ENCODE measurements at regions not wholly inside any gene's neighbourhood (a gene's known extent, or its start where the extent isn't known, plus 50 kb on each side); places are given as distances from the start of the nearest gene placed in this dataset.
"Not testable (repeated sequence)": the region's sequence is repeated elsewhere in the genome, so short reads cannot be mapped to it uniquely, and the experiment has no call there.

- no peak for DNase-seq
These were observed 53.5 kb downstream of the XCL2 start for GRCh38 chr1:168490306-168490705.

- no peak for DNase-seq
These were observed 55.7 kb downstream of the XCL2 start for GRCh38 chr1:168488138-168488537.

GRCh38 chr1:168486820-168487219 lies 57.0 kb downstream of the XCL2 start:
- DNase-seq = not testable (repeated sequence)

DNA sequence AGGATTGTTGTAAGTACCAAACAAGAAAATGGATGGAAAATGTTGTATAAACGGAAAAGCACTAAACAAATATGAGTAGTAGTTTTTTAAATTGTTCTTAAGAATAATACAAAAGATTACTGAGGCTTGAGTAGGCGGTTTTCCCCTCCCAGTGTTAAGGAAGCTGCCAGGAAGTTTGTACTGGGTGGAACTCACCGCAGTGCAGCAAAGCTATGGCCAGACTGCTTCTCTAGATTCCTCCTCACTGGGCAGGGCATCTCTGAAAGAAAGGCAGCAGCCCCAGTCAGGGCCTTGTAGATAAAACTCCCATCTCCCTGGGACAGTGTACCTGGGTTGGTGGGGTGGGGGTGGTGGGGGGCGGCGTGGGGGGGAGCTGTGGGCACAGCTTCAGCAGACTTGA lies 58.7 kb downstream of the XCL2 start:
- DNase-seq = no peak

GRCh38 chr1:168484083-168484482 lies 59.7 kb downstream of the XCL2 start:
- no peak for DNase-seq

- no peak for DNase-seq
These were observed 60.3 kb downstream of the XCL2 start for GRCh38 chr1:168483539-168483938.

- DNase-seq = no peak
These were observed 61.7 kb downstream of the XCL2 start for GRCh38 chr1:168482106-168482505.

- DNase-seq = no peak
These were observed 62.2 kb downstream of the XCL2 start for GRCh38 chr1:168481586-168481985.

DNA sequence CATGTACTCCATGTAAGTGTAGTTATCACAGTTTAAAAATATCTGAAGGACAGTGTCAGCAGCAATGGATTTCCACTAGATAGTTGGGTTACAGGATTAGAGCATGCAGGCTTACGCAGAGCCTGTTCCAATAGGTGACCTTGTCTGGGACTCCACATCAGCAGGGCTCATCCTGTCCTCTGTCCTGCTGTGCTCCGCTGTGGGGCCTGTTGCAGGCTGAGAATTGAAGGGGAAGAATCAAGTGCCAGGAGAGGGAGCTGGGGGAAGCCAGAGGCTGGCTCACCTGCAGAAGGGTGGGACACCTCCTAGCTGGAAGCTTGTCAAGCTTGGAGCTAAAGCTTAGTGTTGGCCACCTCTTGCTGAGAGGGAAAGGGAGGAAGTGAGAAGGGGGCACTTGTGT lies 62.8 kb downstream of the XCL2 start:
- no peak for DNase-seq

DNA sequence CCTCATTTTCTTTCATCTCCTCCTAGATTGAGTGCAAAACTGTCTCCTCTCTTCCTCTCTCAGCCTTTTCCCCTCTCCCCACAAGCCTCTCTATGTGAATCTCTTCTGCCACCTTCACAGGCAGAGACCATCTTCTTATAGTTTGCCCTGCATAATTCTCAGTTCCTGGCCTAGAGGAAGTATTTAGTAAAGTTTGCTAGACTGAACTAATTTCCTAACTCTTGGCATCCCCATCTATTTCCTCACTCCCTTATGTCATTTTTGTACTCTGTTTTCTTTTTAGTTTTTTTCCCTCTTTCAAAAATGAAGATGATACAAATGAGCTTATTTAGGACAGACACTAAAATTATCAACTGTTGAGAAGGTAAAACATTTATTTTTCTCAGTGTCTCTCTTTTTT lies 66.0 kb downstream of the XCL2 start:
- DNase-seq = no peak

DNA sequence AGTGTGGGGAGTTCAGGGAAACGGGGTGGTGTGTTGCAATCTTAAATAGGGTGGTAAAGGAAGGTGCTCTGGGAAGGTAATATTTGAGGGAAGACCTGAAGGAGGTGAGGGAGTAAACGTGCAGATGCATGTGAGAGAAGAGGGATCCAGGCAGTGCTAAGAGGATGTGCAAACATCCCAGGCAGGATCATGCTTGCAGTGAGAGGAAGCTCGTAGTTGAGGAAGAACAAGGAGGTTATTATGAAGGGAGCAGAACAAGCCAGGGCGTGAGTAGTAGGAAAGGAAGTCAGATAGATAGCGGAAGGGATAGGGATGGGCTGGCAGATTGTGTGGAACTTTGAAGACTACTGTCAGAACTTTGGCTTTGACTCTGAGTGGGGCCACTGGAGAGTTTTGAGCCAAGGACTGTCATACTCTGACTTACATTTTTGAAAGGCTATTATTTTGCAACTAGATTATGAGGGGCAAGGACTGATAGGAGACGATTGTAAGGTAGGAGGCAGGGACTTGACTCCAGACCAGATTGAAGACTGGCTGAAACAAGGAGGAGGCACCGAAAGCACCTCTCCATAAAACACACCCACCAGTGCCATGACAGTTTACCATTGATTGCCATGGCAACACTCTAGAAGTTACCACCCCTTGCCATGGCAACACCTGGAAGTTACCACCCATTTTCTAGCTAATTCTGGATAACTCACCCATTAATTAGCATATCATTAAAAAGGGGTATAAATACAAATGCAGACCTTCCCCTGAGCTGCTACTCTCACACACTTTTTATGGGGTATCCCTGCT lies 67.0 kb downstream of the XCL2 start:
- no peak for DNase-seq

GRCh38 chr1:168474322-168474721 lies 69.5 kb downstream of the XCL2 start:
- no peak for DNase-seq

GRCh38 chr1:168473126-168473525 lies 70.7 kb downstream of the XCL2 start:
- DNase-seq = no peak

GRCh38 chr1:168472223-168472622 lies 71.6 kb downstream of the XCL2 start:
- no peak for DNase-seq

DNA sequence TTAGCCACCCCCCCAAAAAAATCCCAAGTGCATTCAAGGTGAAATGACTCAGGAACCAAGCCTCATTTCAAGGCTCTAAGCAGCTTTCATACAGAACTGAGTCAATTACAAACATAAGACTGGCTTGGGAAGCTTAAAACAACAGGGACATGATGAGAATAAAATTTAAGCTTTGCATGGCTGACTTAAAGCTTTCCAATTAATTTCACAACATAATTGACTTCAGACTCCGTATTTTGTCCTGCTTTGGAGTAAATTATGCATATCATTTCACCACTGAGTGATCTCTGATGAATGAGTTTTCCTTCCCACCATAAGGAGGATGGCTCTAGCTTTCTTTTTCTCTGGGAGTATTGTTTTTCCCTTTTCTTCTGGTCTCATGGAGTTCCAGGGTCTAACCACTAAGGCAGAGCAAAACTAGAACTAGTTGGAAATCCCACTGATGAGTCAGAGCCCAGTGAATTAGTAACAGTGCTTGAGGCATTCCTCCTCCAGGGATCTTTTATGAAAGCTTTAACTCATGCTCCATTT lies 72.8 kb downstream of the XCL2 start:
- no peak for DNase-seq

DNA sequence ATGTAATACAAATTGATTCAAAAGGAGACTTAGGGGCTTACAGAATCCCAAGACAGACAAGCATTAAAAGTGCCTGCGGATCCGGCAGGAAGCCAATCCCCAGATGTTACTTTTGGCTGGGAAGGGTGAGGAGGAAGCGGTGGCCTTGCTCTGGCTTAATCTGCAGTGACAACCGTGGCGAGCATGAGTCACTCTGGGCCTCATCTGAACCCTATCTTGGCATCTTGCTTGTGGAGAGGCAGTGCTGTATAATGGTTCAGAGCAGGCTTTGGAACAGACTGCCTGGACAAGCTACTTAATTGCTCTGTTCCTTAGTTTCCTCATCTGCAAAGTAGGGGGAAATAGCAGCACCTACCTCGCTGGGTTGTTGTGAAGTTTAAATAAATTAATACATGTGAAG lies 74.1 kb downstream of the XCL2 start:
- peak; percentile 53 for DNase-seq

GRCh38 chr1:168468822-168469221 lies 75.0 kb downstream of the XCL2 start:
- no peak for DNase-seq

GRCh38 chr1:168468042-168468809 lies 75.6 kb downstream of the XCL2 start:
- DNase-seq = no peak

DNA sequence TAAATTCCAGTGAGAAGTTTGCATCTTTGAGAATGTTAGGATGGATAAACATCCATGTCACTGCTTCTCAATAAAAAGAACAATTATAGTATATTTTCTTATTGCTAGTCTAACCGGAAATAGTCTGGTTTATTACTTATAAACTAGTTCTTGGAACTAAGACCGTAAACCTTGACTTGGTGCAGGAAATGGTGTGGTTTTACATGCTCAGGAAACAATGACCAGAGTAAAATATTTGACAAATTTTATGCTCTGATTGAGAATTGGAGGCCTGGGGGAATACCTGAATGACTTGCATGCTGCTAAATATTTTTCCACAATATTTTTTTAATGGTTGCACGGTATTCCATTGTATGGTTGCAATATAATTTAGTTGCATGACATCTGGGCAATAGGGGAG lies 76.3 kb downstream of the XCL2 start:
- no peak for DNase-seq

- no peak for DNase-seq
These were observed 77.1 kb downstream of the XCL2 start for GRCh38 chr1:168466714-168467131.

DNA sequence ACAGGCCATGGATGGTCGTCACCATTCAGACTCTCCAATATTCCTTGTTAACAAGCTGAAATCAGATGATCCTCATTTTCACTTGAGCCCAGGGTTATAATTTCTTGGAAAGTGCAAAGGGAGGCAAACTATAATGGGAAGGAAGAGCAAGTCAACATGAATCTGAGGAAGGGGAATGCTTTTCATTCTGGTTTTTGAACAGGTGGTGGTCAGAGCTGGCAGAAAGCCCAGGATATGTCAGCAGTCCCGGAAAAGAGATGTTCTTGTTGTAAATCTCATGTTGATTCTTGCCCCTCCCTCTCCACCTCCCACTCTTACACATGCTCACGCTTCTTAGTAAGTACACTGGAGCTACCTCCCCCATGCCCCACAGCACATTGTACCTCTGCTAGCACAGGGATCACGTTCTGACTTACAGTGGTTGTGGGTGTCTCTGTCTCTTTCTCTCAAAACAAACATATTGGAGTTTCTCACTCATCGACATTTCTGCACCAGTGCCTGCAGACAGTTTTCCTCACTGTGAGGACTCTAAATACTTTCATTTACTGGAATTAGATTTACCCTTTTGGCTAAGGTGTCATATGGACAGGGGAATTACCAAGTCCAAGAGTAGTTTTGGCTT lies 77.6 kb downstream of the XCL2 start:
- DNase-seq = peak; percentile 69

GRCh38 chr1:168461108-168461507 lies 82.7 kb downstream of the XCL2 start:
- DNase-seq = not testable (repeated sequence)

DNA sequence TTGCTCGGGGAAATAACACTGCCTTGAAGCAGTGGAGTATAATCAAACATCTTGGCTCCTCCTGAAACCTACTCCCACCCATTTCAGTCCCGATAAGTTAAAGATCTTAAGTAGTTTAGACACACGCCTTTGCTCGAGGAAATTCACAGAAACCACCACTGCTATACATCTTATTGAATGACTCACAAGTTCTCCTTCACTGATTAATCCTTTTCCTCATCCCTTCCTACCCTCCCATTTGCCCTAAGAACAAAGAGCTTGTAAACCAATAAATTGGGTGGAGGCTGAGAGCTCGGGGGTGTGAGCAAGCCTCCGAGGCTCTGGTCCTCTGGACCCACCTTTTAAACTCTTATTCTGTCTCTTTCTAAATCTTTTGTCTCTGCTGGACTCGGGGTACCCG lies 86.5 kb downstream of the XCL2 start:
- DNase-seq = not testable (repeated sequence)

- DNase-seq = no peak
These were observed 88.0 kb downstream of the XCL2 start for GRCh38 chr1:168455764-168456163.

All from activated CD4-positive, alpha-beta T cell treated with anti-CD3 and anti-CD28 coated beads for 48 hours (primary cell).